Progenitor cell of endocrine pancreas (in vitro differentiated cells): ENCODE measurements at regions not wholly inside any gene's neighbourhood (a gene's known extent, or its start where the extent isn't known, plus 50 kb on each side); places are given as distances from the start of the nearest gene placed in this dataset.
A peak's percentile ranks its signal among the peaks of the same experiment; 100 is the strongest.

Experiments
- DNase-seq: peaks from one replicate; pipeline ENCODE4 v3.0.0; 2021; ENCODE audit warnings: low spot score; ENCODE audit not compliant: unreplicated experiment
- H3K27ac Mint-ChIP-seq: 2 replicates; pipeline ENCODE4 v1.8.0; 2021; ENCODE audit warnings: mild to moderate bottlenecking, moderate library complexity, mixed read lengths
- H3K27me3 Mint-ChIP-seq: 2 replicates; pipeline ENCODE4 v1.8.0; 2021; ENCODE audit warnings: mixed read lengths
- H3K36me3 Mint-ChIP-seq: 2 replicates; pipeline ENCODE4 v1.8.0; 2022; ENCODE audit warnings: mixed read lengths; ENCODE audit not compliant: insufficient read depth
- H3K4me1 Mint-ChIP-seq: 2 replicates; pipeline ENCODE4 v1.8.0; 2021; ENCODE audit warnings: low read depth, mixed read lengths
- H3K4me3 Mint-ChIP-seq: 2 replicates; pipeline ENCODE4 v1.8.0; 2021; ENCODE audit warnings: low read depth, mild to moderate bottlenecking, moderate library complexity, mixed read lengths
- H3K9me3 Mint-ChIP-seq: 2 replicates; pipeline ENCODE4 v1.8.0; 2021; ENCODE audit warnings: low read depth, mixed read lengths
- TF ChIP-seq, protein P1 (sequence below): fragments of 200-600 bp; sonication (generic); IDR thresholded peaks from one replicate; pipeline ENCODE4 v1.5.0; 2021; ENCODE audit warnings: antibody characterized with exemption, mild to moderate bottlenecking; ENCODE audit not compliant: unreplicated experiment

DNA sequence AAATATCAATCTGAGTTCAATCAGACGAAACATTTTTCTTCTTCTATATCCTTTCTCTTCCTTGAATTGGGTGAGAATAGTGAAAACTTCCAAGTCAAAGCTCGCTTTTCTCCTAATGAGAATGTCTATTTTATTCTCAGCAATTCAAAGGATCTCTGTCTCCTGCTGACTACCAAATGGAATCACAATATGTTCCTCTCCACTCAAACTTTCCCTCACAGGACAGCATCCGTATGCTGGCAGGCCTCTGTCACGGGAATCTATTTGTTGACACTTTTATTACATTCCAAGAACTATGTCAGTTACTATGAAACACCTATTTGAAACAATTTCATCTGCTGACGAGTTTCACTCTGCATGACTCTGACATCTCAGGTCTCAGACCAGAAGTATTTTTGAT lies 1196.6 kb downstream of the CDH11 start:
- Mint-ChIP-seq H3K4me1 (no peaks in the 10 kb centered on the region), H3K4me3 (no peak overlapping the region), H3K27me3 (no peaks in the 10 kb centered on the region), H3K9me3 (peaks cover under 1% of the 10 kb centered on the region), H3K27ac (no peak overlapping the region), H3K36me3 (no peaks in the 10 kb centered on the region)
- DNase-seq = no peak
- TF ChIP-seq, protein P1, sequence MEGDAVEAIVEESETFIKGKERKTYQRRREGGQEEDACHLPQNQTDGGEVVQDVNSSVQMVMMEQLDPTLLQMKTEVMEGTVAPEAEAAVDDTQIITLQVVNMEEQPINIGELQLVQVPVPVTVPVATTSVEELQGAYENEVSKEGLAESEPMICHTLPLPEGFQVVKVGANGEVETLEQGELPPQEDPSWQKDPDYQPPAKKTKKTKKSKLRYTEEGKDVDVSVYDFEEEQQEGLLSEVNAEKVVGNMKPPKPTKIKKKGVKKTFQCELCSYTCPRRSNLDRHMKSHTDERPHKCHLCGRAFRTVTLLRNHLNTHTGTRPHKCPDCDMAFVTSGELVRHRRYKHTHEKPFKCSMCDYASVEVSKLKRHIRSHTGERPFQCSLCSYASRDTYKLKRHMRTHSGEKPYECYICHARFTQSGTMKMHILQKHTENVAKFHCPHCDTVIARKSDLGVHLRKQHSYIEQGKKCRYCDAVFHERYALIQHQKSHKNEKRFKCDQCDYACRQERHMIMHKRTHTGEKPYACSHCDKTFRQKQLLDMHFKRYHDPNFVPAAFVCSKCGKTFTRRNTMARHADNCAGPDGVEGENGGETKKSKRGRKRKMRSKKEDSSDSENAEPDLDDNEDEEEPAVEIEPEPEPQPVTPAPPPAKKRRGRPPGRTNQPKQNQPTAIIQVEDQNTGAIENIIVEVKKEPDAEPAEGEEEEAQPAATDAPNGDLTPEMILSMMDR = no peak

- Mint-ChIP-seq H3K27ac (no peak overlapping the region), H3K4me3 (no peak overlapping the region), H3K27me3 (no peaks in the 10 kb centered on the region), H3K9me3 (peaks cover 16% of the 10 kb centered on the region), H3K36me3 (peaks cover 2% of the 10 kb centered on the region), H3K4me1 (no peaks in the 10 kb centered on the region)
- no peak for DNase-seq
- TF ChIP-seq, protein P1 = no peak
These were observed 1199.3 kb downstream of the CDH11 start for GRCh38 chr16:63922560-63922959.

GRCh38 chr16:63921737-63922295 lies 1200.0 kb downstream of the CDH11 start:
- peak overlapping the region; percentile 71 for H3K27ac Mint-ChIP-seq
- peaks cover 2% of the 10 kb centered on the region for H3K36me3 Mint-ChIP-seq
- H3K9me3 Mint-ChIP-seq = peaks cover 16% of the 10 kb centered on the region
- no peaks in the 10 kb centered on the region for H3K27me3 Mint-ChIP-seq
- H3K4me3 Mint-ChIP-seq = no peak overlapping the region
- no peak for DNase-seq
- H3K4me1 Mint-ChIP-seq = no peaks in the 10 kb centered on the region
- TF ChIP-seq, protein P1 = no peak

GRCh38 chr16:63913290-63913689 lies 1208.6 kb downstream of the CDH11 start:
- TF ChIP-seq, protein P1 = no peak
- no peaks in the 10 kb centered on the region for H3K27me3 Mint-ChIP-seq
- H3K9me3 Mint-ChIP-seq = peaks cover 2% of the 10 kb centered on the region
- no peak overlapping the region for H3K4me3 Mint-ChIP-seq
- H3K36me3 Mint-ChIP-seq = no peaks in the 10 kb centered on the region
- DNase-seq = no peak
- H3K4me1 Mint-ChIP-seq = peaks cover 2% of the 10 kb centered on the region
- no peak overlapping the region for H3K27ac Mint-ChIP-seq

GRCh38 chr16:63907251-63907650 lies 1214.6 kb downstream of the CDH11 start:
- H3K9me3 Mint-ChIP-seq = no peaks in the 10 kb centered on the region
- H3K4me3 Mint-ChIP-seq = no peak overlapping the region
- no peaks in the 10 kb centered on the region for H3K36me3 Mint-ChIP-seq
- DNase-seq = no peak
- peaks cover 2% of the 10 kb centered on the region for H3K4me1 Mint-ChIP-seq
- TF ChIP-seq, protein P1 = no peak
- no peak overlapping the region for H3K27ac Mint-ChIP-seq
- H3K27me3 Mint-ChIP-seq = no peaks in the 10 kb centered on the region
